ENCODE measurements at regions not wholly inside any gene's neighbourhood (a gene's known extent, or its start where the extent isn't known, plus 50 kb on each side); places are given as distances from the start of the nearest gene placed in this dataset.
"Not testable (repeated sequence)": the region's sequence is repeated elsewhere in the genome, so short reads cannot be mapped to it uniquely, and the experiment has no call there.

DNA sequence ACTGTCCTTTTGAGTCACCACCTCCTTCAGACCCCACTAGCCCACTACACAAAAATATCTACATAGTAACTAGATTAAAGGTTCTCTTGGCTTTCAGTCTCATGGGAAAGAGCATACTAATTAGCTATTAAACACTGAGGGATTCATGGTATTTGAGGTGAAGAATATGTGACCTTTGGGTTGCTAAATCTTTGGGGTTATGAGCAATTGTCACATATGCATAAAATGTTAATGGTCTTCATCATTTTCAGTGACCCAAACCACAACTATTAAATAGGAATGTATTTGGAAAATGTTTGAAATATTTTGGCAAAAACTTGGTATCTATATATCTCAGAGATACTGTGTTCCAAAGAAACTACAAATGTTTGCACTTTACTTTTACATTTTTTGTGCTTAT, 365.1 kb downstream of the MAGEB5 start:
- no peak overlapping the region for H3K4me3 ChIP-seq (ENCODE audit: low read depth, low read length)
- TF ChIP-seq, protein P1, sequence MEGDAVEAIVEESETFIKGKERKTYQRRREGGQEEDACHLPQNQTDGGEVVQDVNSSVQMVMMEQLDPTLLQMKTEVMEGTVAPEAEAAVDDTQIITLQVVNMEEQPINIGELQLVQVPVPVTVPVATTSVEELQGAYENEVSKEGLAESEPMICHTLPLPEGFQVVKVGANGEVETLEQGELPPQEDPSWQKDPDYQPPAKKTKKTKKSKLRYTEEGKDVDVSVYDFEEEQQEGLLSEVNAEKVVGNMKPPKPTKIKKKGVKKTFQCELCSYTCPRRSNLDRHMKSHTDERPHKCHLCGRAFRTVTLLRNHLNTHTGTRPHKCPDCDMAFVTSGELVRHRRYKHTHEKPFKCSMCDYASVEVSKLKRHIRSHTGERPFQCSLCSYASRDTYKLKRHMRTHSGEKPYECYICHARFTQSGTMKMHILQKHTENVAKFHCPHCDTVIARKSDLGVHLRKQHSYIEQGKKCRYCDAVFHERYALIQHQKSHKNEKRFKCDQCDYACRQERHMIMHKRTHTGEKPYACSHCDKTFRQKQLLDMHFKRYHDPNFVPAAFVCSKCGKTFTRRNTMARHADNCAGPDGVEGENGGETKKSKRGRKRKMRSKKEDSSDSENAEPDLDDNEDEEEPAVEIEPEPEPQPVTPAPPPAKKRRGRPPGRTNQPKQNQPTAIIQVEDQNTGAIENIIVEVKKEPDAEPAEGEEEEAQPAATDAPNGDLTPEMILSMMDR (IDR thresholded peaks at IDR 0.05; ENCODE audit: low read depth, low read length): no peak

DNA sequence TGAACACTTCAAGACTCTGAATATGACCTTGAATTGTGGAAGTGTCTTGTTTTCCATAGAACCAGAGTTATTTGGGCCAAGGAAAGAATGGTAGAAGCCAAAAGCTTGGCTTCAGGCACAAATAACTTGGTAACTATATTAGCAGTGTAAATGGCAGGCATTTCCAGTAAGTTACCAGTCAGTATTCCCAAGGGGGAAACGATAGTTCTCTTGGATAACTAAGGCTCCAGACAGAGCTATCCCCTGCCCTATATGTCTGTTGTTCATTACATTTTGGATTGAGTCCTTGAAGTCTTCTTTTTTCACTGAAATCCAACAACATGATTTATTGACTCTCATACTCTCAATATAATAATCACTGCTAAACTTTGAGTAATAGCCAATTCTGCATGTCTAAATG, 364.1 kb downstream of the MAGEB5 start:
- TF ChIP-seq, protein P1 (IDR thresholded peaks at IDR 0.05; ENCODE audit: low read depth, low read length): no peak
- H3K4me3 ChIP-seq (ENCODE audit: low read depth, low read length): no peak overlapping the region

DNA sequence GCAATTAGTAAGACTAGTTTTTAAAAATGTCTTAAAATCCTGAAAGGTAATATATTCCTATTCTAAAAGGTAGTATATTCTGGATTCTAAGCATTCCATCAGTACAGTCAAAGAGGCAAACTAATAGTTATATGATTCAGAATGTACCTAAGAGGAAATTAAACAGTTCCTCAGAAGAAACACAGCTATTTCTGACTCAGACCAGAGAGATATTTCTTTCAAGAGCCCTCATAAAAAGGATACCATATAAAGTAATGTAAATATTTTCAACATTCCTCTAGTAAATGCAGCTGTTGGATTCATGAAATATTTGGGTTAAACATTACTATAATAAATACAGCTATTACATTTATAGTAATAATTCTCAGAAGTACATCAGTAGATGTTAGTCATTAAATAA, 358.3 kb downstream of the MAGEB5 start:
- TF ChIP-seq, protein P1 (IDR thresholded peaks at IDR 0.05; ENCODE audit: low read depth, low read length): no peak
- no peak overlapping the region for H3K4me3 ChIP-seq (ENCODE audit: low read depth, low read length)

- TF ChIP-seq, protein P1 (IDR thresholded peaks at IDR 0.05; ENCODE audit: low read depth, low read length): no peak
- no peak overlapping the region for H3K4me3 ChIP-seq (ENCODE audit: low read depth, low read length)
Measured at GRCh38 chrX:26562156-26562555, 346.2 kb downstream of the MAGEB5 start.

DNA sequence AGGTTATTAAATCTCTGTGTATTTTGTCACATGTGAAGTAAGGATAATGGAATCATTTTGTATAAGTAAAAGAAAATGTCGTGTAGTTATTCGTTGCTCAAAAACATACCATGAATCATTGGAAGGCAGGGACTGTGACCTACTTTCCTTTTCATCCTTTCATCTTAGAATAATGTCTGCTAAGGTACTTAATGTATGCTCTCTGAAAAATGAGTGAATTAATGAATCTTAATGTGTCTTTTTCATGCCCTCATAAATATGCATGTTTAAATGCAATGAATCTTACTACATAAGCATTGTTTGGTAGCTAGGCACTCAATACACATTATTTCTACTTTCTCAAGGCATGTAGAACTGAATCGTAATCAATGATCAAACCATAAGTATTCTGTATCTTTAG, 343.9 kb downstream of the MAGEB5 start:
- H3K4me3 ChIP-seq (ENCODE audit: low read depth, low read length): no peak overlapping the region
- TF ChIP-seq, protein P1 (IDR thresholded peaks at IDR 0.05; ENCODE audit: low read depth, low read length): no peak

- no peak overlapping the region for H3K4me3 ChIP-seq (ENCODE audit: low read depth, low read length)
- TF ChIP-seq, protein P1 (IDR thresholded peaks at IDR 0.05; ENCODE audit: low read depth, low read length): no peak
Measured at GRCh38 chrX:26558719-26559386, 342.9 kb downstream of the MAGEB5 start.

GRCh38 chrX:26557691-26558321, 341.8 kb downstream of the MAGEB5 start:
- TF ChIP-seq, protein P1 (IDR thresholded peaks at IDR 0.05; ENCODE audit: low read depth, low read length): no peak
- H3K4me3 ChIP-seq (ENCODE audit: low read depth, low read length): no peak overlapping the region

DNA sequence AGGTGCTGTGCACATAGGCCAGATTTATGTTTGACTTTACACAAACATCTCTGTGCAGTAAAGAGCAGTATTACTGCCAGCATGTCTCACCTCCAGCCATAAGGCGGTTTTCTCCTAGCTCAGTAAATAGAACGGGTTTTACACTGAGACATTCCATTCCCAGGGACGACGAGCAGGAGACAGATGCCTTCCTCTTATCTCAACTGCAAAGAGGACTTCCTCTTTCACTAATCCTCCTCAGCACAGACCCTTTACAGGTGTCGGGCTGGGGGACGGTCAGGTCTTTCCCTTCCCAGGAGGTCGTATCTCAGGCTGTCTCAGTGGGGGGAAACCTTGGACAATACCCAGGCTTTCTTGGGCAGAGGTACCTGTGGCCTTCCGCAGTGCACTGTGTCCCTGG, 309.8 kb downstream of the MAGEB5 start:
- H3K4me3 ChIP-seq (ENCODE audit: low read depth, low read length): not testable (repeated sequence)

Measured in WI38 (cell line).